ENCODE measurements at regions not wholly inside any gene's neighbourhood (a gene's known extent, or its start where the extent isn't known, plus 50 kb on each side); places are given as distances from the start of the nearest gene placed in this dataset.

DNA sequence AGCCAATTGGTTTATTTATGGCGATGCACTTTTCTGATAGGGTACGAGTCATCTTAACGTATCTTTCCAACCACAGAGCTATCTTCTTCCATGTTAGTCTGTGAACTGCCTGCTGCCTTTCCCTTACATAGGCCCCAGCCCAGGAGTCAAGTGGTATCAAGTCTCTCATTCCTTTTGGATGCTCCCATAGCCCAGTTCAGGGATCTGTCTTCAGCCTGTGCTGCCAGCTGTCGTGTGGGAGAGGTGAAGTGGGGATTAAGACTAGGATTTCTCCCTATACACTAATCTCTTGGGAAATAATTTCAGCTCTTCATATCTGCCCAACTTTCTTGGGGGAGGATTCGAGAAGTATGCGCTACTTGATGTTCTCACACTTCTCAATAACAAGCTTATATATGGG lies 475.7 kb downstream of the EBF1 start:
- H3K27me3 ChIP-seq (ENCODE audit: control insufficient read depth, insufficient read depth, low read length, poor library complexity, severe bottlenecking): no peaks in the 10 kb centered on the region
- no peak overlapping the region for H3K27ac Mint-ChIP-seq
- H3K27ac ChIP-seq (ENCODE audit: low read depth, low read length): no peak overlapping the region
- no peak overlapping the region for H3K4me3 Mint-ChIP-seq
- H3K27me3 Mint-ChIP-seq (ENCODE audit: insufficient read depth): no peaks in the 10 kb centered on the region
- H3K4me1 ChIP-seq (ENCODE audit: control insufficient read depth, insufficient read depth, low read length): no peaks in the 10 kb centered on the region
- no peaks in the 10 kb centered on the region for H3K36me3 Mint-ChIP-seq (ENCODE audit: low read depth)
- H3K9me3 Mint-ChIP-seq: no peaks in the 10 kb centered on the region
- WGBS, 2 experiments (ENCODE audit: insufficient coverage in 1 of 2, insufficient read length in 1 of 2): 90 to 99% methylated on average over 4 to 5 of the region's 6 CpGs
- TF ChIP-seq, protein P1, sequence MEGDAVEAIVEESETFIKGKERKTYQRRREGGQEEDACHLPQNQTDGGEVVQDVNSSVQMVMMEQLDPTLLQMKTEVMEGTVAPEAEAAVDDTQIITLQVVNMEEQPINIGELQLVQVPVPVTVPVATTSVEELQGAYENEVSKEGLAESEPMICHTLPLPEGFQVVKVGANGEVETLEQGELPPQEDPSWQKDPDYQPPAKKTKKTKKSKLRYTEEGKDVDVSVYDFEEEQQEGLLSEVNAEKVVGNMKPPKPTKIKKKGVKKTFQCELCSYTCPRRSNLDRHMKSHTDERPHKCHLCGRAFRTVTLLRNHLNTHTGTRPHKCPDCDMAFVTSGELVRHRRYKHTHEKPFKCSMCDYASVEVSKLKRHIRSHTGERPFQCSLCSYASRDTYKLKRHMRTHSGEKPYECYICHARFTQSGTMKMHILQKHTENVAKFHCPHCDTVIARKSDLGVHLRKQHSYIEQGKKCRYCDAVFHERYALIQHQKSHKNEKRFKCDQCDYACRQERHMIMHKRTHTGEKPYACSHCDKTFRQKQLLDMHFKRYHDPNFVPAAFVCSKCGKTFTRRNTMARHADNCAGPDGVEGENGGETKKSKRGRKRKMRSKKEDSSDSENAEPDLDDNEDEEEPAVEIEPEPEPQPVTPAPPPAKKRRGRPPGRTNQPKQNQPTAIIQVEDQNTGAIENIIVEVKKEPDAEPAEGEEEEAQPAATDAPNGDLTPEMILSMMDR (conservative IDR thresholded peaks at IDR 0.05): no peak
- no peaks in the 10 kb centered on the region for H3K36me3 ChIP-seq (ENCODE audit: control insufficient read depth, insufficient read depth, low read length)
- DNase-seq: no peak
- H3K4me1 Mint-ChIP-seq: no peaks in the 10 kb centered on the region
- no peak overlapping the region for H3K9ac ChIP-seq (ENCODE audit: extremely low read depth, low read length, poor library complexity, severe bottlenecking)
- no peak overlapping the region for H3K4me3 ChIP-seq (ENCODE audit: low read length)
- H3K9me3 ChIP-seq (ENCODE audit: control insufficient read depth, low read length): no peaks in the 10 kb centered on the region

DNA sequence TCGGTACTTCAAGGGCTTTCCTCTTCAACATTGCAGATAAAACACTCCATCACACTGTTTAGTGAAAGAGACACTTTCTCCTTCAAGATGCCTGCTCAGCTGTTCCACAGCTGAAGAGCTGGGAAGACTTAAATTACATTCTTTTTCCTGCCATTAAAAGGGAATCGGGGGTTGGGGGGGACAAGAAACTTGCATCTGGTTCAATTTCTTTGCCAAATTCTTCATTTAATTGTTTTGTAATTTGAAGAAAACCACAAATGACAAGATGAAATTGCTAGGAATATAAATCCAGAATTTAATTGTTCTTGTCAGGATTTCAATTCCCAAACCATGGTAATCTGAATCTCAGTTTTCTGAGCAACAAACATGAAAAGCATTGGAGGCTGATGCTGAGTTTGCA lies 478.3 kb downstream of the EBF1 start:
- no peak overlapping the region for H3K4me3 ChIP-seq (ENCODE audit: low read length)
- no peaks in the 10 kb centered on the region for H3K36me3 Mint-ChIP-seq (ENCODE audit: low read depth)
- H3K4me1 Mint-ChIP-seq: no peaks in the 10 kb centered on the region
- no peak overlapping the region for H3K27ac ChIP-seq (ENCODE audit: low read depth, low read length)
- no peaks in the 10 kb centered on the region for H3K9me3 Mint-ChIP-seq
- no peak overlapping the region for H3K9ac ChIP-seq (ENCODE audit: extremely low read depth, low read length, poor library complexity, severe bottlenecking)
- H3K9me3 ChIP-seq (ENCODE audit: control insufficient read depth, low read length): no peaks in the 10 kb centered on the region
- WGBS, 2 experiments (ENCODE audit: insufficient coverage in 1 of 2, insufficient read length in 1 of 2): 77% methylated on average over 2 of the region's 2 CpGs; no CpG with 5 or more reads in 1 of the 2 experiments
- TF ChIP-seq, protein P1 (conservative IDR thresholded peaks at IDR 0.05): no peak
- no peaks in the 10 kb centered on the region for H3K27me3 ChIP-seq (ENCODE audit: control insufficient read depth, insufficient read depth, low read length, poor library complexity, severe bottlenecking)
- H3K27me3 Mint-ChIP-seq (ENCODE audit: insufficient read depth): no peaks in the 10 kb centered on the region
- DNase-seq: no peak
- H3K4me1 ChIP-seq (ENCODE audit: control insufficient read depth, insufficient read depth, low read length): no peaks in the 10 kb centered on the region
- H3K27ac Mint-ChIP-seq: no peak overlapping the region
- no peaks in the 10 kb centered on the region for H3K36me3 ChIP-seq (ENCODE audit: control insufficient read depth, insufficient read depth, low read length)
- H3K4me3 Mint-ChIP-seq: no peak overlapping the region

DNA sequence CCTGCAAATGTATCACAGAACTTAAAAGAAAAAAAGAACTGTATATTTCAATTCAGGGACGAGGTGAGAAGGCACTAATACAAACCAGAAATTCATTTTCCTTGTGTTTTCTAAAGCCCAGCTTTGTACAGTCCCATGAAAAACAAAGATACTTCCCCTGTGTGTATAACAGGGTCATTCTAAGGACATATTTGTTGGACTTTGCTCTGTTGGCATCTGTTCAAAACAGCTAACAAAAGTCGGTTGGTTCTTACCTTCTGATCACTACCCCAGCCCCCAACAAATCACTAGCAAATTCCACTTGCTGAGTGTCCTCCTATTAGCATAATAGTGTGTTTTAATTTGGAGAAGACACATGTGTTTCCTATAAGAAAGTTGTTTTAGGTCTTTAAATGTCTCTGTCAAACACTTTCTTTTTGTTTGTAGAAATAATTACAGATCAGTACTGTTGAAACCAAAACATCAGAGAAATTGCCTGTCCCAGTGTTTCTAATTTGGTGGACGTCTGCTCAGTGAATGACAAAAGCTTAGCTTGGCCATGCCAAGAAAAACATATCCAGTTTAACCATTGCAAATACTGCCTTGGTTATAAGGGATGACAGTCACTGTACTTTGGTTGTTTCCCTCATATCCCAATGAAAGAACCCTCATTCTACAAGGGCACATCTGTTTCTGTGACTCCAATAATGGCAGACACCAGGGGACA lies 480.5 kb downstream of the EBF1 start:
- no peak overlapping the region for H3K9ac ChIP-seq (ENCODE audit: extremely low read depth, low read length, poor library complexity, severe bottlenecking)
- WGBS, 2 experiments (ENCODE audit: insufficient coverage in 1 of 2, insufficient read length in 1 of 2): 91% methylated on average over 3 of the region's 3 CpGs; no CpG with 5 or more reads in 1 of the 2 experiments
- H3K27me3 Mint-ChIP-seq (ENCODE audit: insufficient read depth): no peaks in the 10 kb centered on the region

More for the DNA sequence above, 480.5 kb downstream of the EBF1 start:
- DNase-seq: no peak
- TF ChIP-seq, protein P1 (conservative IDR thresholded peaks at IDR 0.05): no peak
- H3K27ac Mint-ChIP-seq: no peak overlapping the region
- H3K9me3 Mint-ChIP-seq: no peaks in the 10 kb centered on the region
- H3K4me1 ChIP-seq (ENCODE audit: control insufficient read depth, insufficient read depth, low read length): no peaks in the 10 kb centered on the region
- H3K36me3 Mint-ChIP-seq (ENCODE audit: low read depth): no peaks in the 10 kb centered on the region
- no peak overlapping the region for H3K27ac ChIP-seq (ENCODE audit: low read depth, low read length)
- H3K4me3 Mint-ChIP-seq: no peak overlapping the region
- no peak overlapping the region for H3K4me3 ChIP-seq (ENCODE audit: low read length)
- H3K9me3 ChIP-seq (ENCODE audit: control insufficient read depth, low read length): no peaks in the 10 kb centered on the region
- H3K27me3 ChIP-seq (ENCODE audit: control insufficient read depth, insufficient read depth, low read length, poor library complexity, severe bottlenecking): no peaks in the 10 kb centered on the region
- no peaks in the 10 kb centered on the region for H3K4me1 Mint-ChIP-seq
- H3K36me3 ChIP-seq (ENCODE audit: control insufficient read depth, insufficient read depth, low read length): no peaks in the 10 kb centered on the region

Measured in endodermal cell (in vitro differentiated cells).